ENCODE measurements at regions not wholly inside any gene's neighbourhood (a gene's known extent, or its start where the extent isn't known, plus 50 kb on each side); places are given as distances from the start of the nearest gene placed in this dataset.

DNA sequence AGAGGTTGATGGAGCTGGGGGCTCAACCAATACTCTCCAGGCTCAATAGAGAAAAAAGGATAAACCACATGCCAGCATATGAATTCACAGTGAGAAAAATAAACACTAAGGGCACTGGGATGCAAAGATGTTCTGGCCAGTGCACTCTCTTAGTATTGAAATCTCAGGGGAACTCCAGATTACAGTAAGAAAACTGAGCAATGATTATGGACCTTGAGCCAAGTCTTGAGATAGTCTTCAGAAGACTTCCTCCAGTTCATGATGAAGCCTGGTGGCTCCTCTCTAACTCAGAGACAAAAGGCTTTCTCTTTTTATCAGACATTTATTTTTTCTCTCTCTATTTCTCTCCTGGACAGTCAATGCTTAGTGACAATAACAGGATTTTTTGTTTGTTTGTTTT lies 139.8 kb upstream of the SPEF2 start:
- no peak for DNase-seq

- no peak for DNase-seq
Measured at GRCh38 chr5:35477321-35477720, 140.3 kb upstream of the SPEF2 start.

DNA sequence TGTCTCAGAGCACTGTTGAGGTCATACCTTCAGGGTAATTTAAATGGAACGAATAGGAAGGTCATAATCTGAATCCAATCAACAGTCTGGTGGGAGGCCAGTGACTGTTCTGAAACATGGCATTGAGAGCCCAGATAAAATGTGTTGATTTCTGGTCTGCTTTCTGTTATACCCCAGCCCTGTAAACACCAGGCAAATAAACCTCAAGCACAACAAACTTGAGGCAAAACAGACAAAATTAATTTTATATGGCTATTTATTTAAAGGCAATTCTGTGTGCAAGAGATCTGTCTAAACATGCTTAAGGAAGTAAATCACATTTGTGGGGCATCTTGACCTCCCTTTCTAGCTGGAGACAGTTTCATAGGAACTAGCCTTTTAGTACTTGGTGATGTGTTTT lies 140.9 kb upstream of the SPEF2 start:
- DNase-seq, result no peak

- no peak for DNase-seq
Measured at GRCh38 chr5:35476036-35476435, 141.6 kb upstream of the SPEF2 start.

- no peak for DNase-seq
Measured at GRCh38 chr5:35473589-35473988, 144.1 kb upstream of the SPEF2 start.

GRCh38 chr5:35470866-35471265 lies 146.8 kb upstream of the SPEF2 start:
- no peak for DNase-seq

GRCh38 chr5:35468811-35469210 lies 148.9 kb upstream of the SPEF2 start:
- no peak for DNase-seq

DNA sequence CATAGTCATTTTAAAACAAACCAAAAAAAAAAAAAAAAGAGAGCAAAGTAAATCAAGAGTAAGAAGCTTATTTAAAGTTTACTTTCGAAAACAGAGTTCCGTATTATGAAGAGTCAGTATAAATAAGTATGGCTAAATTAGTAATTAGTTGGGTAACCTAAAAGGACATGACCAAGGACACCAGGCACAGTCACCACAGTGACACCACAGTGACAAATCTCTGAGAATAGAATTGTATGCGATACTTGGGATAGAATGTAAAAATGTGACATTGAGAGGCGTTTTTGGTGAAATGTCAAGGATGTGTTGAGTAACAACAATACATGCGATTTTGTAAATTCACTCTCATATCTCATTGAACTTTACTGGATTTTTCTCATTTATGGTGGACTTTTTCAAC lies 150.9 kb upstream of the SPEF2 start:
- DNase-seq, result no peak

DNA sequence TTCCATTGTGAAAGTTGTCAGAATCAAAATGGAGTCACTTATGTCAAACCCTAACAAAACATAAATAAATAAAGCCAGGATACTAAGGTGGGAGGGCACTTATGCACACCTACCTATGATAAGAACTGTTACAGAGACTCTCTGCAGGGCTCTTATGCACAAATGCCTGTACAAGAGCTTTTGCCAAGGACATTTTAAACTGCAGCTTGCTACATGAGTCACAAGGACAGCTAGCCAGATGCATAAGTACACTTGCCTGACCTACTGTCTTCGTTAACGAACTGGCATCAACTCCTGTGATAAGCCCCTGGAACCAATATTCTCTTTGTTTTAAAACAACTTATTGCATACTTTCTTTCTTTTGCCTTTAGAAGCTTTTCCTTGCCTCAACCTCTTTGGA lies 152.9 kb upstream of the SPEF2 start:
- DNase-seq, result no peak

- no peak for DNase-seq
Measured at GRCh38 chr5:35461530-35461929, 156.1 kb upstream of the SPEF2 start.

GRCh38 chr5:35458824-35459207 lies 158.8 kb upstream of the SPEF2 start:
- no peak for DNase-seq

- DNase-seq, result no peak
Measured at GRCh38 chr5:35457912-35458823, 159.5 kb upstream of the SPEF2 start.

DNA sequence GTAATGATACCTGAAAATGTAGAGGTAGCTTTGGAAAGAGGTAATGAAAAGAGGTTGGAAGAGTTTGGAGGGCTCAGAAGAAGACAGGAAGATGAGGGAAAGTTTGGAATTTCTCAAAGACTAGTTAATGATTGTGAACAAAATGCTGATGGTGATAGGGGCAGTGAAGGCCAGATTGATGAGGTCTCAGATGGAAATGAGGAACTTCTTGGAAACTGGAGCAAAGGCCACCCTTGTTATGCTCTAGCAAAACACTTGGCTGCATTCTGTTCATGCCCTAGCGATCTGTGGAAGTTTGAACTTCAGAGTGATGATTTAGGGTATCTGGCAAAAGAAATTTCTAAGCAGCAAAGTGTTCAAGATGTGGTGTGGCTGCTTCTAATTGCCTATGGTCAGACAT lies 161.2 kb upstream of the SPEF2 start:
- DNase-seq, result no peak

DNA sequence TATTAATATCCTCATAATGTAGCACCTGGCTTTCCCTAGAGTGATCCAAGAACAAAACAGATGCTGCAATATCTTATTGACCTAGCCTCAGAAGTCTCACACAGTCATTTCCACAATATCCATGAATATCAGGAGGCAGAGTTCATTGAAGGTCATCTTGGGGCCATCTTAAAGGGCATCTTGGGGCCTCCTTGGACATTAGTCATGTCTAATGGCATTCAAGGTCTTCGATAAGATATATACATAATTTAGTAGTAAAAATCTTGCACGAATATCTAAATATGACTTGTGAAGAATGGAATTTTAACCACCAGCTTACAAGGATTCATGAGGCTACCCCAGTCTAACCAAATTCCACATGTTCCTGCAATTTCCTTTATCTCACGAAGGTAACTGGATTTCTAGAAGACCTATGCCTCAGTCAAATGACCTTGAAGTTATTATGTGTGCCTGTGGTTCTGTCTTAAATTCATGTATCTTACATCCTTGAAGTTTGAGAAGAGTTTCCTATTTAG lies 163.6 kb upstream of the SPEF2 start:
- no peak for DNase-seq

DNA sequence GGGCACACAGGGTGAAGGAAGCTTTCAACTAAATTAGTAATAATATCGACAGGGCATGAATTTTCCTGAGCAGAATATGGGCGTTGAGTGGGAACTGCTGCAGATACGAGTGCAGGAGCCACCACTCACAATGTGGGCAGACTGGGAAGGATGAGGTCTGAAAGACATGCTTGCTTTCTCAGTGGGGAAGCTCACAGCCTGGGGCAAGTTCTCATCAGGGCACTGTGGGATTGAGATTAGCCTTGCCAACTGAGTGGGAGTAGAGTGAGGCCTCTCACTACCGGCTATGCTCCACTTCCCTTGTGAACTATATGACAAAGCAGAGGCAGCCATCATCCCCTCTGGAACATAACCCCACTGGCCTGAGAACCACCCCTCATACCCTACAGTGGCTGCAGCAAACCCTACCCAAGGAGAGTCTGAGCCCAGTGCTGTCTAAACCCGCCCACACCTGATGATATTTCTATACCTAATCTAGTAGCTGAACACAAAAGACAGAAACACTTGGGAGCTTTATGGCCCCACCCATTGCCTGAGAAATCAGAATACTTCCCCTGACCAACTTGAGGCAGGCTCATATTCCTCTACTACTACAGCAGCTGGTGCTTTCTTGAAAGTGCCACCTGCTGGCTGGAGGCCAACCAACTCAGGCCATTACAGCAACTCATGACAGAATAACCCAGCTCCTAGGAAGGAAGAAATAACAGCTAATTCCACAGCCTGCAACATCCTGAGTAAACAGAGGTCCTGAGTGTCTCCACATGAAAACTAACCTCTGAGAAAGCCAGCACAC lies 173.7 kb upstream of the SPEF2 start:
- no peak for DNase-seq

- no peak for DNase-seq
Measured at GRCh38 chr5:35442885-35443639, 174.6 kb upstream of the SPEF2 start.

DNA sequence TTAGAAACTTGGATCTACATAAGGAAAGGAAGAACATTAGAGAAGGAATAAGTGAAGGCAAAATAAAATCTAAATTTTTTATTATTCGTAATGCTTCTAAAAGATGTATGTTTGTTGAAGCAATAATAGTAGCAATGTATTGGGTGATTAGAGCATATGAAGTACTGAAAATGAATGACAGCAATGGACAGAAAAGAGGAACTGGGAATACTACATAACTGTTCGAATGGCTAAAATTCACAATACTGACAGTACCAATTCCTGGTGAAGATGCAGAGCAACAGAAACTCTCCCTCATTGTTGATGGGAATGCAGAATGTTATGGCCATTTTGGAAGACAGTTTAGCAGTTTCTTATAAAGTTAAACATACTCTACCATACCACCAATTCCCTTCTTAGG lies 177.3 kb upstream of the SPEF2 start:
- no peak for DNase-seq

DNA sequence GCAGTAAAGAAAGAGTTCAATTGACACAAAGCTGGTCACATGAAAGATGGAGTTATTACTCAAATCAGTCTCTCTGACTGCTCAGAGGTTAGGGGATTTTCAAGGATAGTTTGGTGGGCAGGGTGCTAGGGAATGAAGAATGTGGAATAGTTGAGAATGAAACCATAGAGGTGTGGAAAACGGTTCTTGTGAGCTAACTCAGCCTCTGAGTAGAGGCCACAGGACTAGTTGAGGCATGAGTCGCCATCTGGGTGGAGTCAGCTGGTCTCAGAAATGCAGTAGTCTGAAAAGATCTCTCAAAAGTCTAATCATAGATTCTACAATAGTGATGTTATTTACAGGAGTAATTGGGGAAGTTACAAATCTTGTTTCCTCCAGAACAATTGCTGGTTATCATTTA lies 178.9 kb upstream of the SPEF2 start:
- no peak for DNase-seq

DNA sequence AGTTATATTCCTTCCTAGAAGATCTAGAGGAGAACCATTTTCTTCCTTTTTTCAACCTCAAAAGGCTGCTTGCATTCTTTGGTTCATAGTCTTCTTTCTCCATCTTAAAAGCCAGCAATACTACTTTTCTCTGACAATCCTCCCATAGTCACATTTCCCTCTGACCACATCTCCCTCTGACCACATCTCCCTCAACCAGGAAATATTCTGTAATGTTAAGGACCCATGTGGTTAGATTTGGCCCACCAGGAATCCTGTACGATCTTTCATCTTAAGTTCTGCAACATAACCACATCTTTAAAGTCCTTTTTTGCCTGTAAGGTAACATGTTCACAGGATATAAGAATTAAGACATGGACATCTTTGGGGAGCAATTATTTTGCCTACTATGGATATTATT lies 179.4 kb upstream of the SPEF2 start:
- no peak for DNase-seq

- peak; percentile 4 for DNase-seq
Measured at GRCh38 chr5:35436400-35437057, 181.1 kb upstream of the SPEF2 start.

- no peak for DNase-seq
Measured at GRCh38 chr5:35430381-35431162, 187.1 kb upstream of the SPEF2 start.

- DNase-seq, result no peak
Measured at GRCh38 chr5:35420200-35420599, 189.9 kb upstream of the PRLR start.

All from activated CD4-positive, alpha-beta T cell treated with anti-CD3 and anti-CD28 coated beads for 48 hours (primary cell).